ENCODE measurements at regions not wholly inside any gene's neighbourhood (a gene's known extent, or its start where the extent isn't known, plus 50 kb on each side); places are given as distances from the start of the nearest gene placed in this dataset.

DNA sequence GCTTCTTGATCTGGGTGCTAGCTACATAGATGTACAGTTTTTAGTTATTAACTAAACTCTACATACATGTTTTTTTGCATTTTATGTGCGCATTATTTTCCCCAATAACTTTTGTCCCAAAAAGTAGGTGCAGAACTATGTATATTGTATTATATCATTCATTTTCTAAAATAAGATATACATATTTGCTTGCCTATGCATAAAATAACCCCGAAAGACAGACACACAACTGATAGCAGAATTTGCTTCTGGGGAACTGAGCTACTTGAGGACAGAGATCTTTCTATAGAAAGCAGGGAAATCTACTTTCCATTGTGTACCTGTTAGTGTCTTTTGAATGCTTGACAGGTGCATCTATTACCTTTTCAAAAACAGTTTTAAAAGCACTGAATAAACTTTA lies 88.9 kb upstream of the SIX3 start:
- TF ChIP-seq POLR2A (IDR thresholded peaks at IDR 0.05; ENCODE audit: low read depth, low read length) (no peak), POLR2AphosphoS5 (IDR thresholded peaks at IDR 0.05; ENCODE audit: low read depth, low read length) (no peak), TAF1 (IDR thresholded peaks at IDR 0.05; ENCODE audit: low read depth, low read length) (no peak), SPI1 (IDR thresholded peaks at IDR 0.05; ENCODE audit: low read depth, low read length) (no peak)
